Psoas muscle (tissue), 7 donors: ENCODE measurements at regions not wholly inside any gene's neighbourhood (a gene's known extent, or its start where the extent isn't known, plus 50 kb on each side); places are given as distances from the start of the nearest gene placed in this dataset.

Source experiments
- ATAC-seq, 4 donors: fragments of 200-7000 bp; cut with Tn5 transposase; one replicate each; pipeline ENCODE4 v1.9.1; 2020; ENCODE audit warnings: moderate library complexity in 3 of 4, mild to moderate bottlenecking in 2 of 4
- DNase-seq, 2 donors: peaks; one replicate each; pipeline ENCODE4 v3.0.0-alpha.2; 2020
- H3K27ac ChIP-seq: fragments of 200-600 bp; one replicate; pipeline ENCODE4 v1.8.0; 2022
- H3K27me3 ChIP-seq, 3 donors: fragments of 200-600 bp in 1 of 3; one replicate each; pipeline versions ENCODE4 v1.6.1 to v1.8.0; 2013 to 2022; ENCODE audit warnings: low read length in 2 of 3, mild to moderate bottlenecking in 2 of 3, moderate library complexity in 1 of 3; ENCODE audit not compliant: insufficient read depth in 3 of 3
- H3K36me3 ChIP-seq, 2 donors: fragments of 200-600 bp in 1 of 2; one replicate each; pipeline versions ENCODE4 v1.6.1 to v1.8.0; 2013 to 2022; ENCODE audit warnings: low read depth in 1 of 2, mild to moderate bottlenecking in 1 of 2, moderate library complexity in 1 of 2; ENCODE audit not compliant: insufficient read depth in 1 of 2
- H3K4me1 ChIP-seq: fragments of 200-600 bp; one replicate; pipeline ENCODE4 v1.8.0; 2022
- H3K4me3 ChIP-seq: fragments of 200-600 bp; one replicate; pipeline ENCODE4 v1.8.0; 2022; ENCODE audit warnings: mild to moderate bottlenecking
- H3K9me3 ChIP-seq: fragments of 200-600 bp; one replicate; pipeline ENCODE4 v1.8.0; 2022
- WGBS, 3 donors: extraction: QIAGEN DNeasy Blood & Tissue Kit; methylation state at CpG; one replicate each; pipeline versions ENCODE4 v1.1.6 to v1.1.7; 2013; 5-methylcytosine and 5-hydroxymethylcytosine counted together
- intact Hi-C, 2 donors: fragments of 100-400 bp; cut with DNase I; formaldehyde crosslinking; loops; one replicate each; pipeline versions ENCODE4 v1.11.0 to v1.14.2; 2022
- TF ChIP-seq, protein P1 (sequence below): fragments of 200-600 bp; IDR thresholded peaks from one replicate; pipeline ENCODE4 v1.8.0; 2022; ENCODE audit warnings: antibody characterized with exemption
- donor health status: healthy with polysubstance abuse.
- donor health status: DM: no; HTN: no; CAD: no; lungs with moderate emphysema.
- donor health status: Bipolar disorder and iron deficiency.
- donor health status: healthy.
- donor health status: DM: yes; HTN: yes; CAD: no.
- donor health status: DM: no; HTN: no; CAD: no.
- donor health status: DM: yes; HTN: yes; CAD: no.

DNA sequence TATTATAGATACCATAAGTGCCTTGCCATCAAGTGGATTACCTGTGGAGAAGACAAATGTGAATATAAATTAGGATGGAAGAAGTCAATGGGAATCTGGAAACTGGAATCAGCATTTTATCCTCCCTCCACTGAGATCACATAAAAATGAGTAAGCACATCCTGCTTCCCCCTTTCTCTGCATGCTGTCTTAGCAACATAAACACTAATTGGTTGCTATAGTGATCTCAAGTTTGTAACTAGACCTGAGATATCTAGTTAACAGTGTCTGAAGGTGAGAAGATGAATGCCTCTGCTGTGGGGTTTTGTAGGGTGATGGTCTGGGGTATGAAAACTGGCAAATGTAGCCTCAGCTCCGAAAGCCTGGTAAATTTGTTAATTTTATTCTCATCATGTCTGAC is 1357.5 kb upstream of the CELF4 start:
- 57 to 68% (median 67%) methylated on average over 1 of the region's 1 CpG for WGBS, 3 donors
- Histone ChIP-seq H3K9me3 (no peaks in the 10 kb centered on the region), H3K36me3 (no peaks in the 10 kb centered on the region), H3K4me3 (no peak overlapping the region), H3K4me1 (no peaks in the 10 kb centered on the region), H3K27me3 (no peaks in the 10 kb centered on the region), H3K27ac (no peak overlapping the region)
- ATAC-seq = no peak
- intact Hi-C loops = no loop called here
- DNase-seq = no peak
- TF ChIP-seq, protein P1, sequence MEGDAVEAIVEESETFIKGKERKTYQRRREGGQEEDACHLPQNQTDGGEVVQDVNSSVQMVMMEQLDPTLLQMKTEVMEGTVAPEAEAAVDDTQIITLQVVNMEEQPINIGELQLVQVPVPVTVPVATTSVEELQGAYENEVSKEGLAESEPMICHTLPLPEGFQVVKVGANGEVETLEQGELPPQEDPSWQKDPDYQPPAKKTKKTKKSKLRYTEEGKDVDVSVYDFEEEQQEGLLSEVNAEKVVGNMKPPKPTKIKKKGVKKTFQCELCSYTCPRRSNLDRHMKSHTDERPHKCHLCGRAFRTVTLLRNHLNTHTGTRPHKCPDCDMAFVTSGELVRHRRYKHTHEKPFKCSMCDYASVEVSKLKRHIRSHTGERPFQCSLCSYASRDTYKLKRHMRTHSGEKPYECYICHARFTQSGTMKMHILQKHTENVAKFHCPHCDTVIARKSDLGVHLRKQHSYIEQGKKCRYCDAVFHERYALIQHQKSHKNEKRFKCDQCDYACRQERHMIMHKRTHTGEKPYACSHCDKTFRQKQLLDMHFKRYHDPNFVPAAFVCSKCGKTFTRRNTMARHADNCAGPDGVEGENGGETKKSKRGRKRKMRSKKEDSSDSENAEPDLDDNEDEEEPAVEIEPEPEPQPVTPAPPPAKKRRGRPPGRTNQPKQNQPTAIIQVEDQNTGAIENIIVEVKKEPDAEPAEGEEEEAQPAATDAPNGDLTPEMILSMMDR = no peak

DNA sequence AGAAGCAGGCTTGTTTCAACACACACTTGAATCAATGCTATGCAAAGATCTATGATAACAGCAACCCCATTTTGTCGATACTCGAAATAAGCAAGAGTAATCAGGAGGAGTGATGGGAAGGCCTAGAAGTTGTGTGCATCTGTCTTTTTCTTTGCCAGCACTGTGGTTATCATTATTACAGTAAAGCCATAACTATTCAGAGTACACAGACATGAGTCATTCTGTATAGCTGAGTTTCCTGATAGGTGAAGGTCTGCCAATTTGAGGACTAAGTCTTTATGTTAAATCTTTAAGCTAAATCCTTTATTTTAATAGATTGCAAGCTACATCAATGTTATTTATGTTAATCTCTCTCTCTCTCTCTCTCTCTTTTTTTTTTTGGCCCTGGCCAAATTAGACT is 1344.4 kb upstream of the CELF4 start:
- H3K4me1 ChIP-seq = no peaks in the 10 kb centered on the region
- 89 to 93% (median 93%) methylated on average over 2 of the region's 2 CpGs for WGBS, 3 donors
- no peaks in the 10 kb centered on the region for H3K9me3 ChIP-seq
- H3K36me3 ChIP-seq = no peaks in the 10 kb centered on the region
- ATAC-seq (no peak), DNase-seq (no peak)
- H3K4me3 ChIP-seq = no peak overlapping the region
- intact Hi-C loops = no loop called here
- H3K27ac ChIP-seq = no peak overlapping the region
- H3K27me3 ChIP-seq = no peaks in the 10 kb centered on the region
- TF ChIP-seq, protein P1 = no peak

DNA sequence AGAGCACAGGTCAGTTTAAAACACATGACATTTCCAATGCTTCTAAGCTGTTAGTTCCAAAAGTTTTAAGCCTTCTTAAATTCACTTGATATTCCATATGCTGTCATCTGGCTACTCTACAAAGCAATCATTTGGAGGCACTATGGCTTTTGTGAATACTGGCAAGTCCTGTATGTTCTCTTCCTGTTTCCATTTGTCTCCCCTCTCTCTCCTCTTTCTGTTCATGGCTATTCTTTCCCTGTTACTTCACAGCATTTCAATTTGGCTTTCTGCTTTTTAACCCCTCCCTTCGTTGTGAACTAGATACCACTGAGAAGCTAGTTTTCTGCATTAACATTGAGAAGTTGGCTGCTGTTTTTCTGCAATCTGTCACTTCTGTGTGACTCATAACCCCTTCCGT is 1337.2 kb upstream of the CELF4 start:
- no peaks in the 10 kb centered on the region for H3K9me3 ChIP-seq
- intact Hi-C loops = no loop called here
- H3K27ac ChIP-seq = no peak overlapping the region
- no peaks in the 10 kb centered on the region for H3K4me1 ChIP-seq
- no peaks in the 10 kb centered on the region for H3K36me3 ChIP-seq
- no peak for DNase-seq
- WGBS, 3 donors = 39 to 44% (median 44%) methylated on average over 2 of the region's 2 CpGs
- H3K27me3 ChIP-seq = no peaks in the 10 kb centered on the region
- H3K4me3 ChIP-seq = no peak overlapping the region
- TF ChIP-seq, protein P1 = no peak
- ATAC-seq = no peak

DNA sequence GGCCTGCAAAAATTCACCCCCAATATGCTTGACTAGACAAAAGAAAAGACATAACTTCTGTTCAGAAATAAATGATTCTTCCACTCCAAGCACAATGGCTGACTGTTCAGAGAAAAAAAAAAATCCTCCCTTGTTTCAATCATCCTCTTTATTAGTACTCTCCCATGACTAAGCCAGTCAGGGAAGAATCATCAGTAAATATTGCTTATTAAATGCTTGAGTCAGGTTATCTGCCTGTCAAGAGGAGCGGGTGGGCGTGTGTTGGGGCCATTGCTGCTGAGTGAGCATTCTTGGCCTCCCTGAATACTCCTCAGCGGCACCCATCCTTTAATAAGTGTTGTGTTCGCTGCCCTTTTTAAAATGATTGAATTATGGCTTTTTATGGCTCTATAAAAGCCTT is 1334.8 kb upstream of the CELF4 start:
- H3K4me1 ChIP-seq = no peaks in the 10 kb centered on the region
- intact Hi-C loops = no loop called here
- H3K4me3 ChIP-seq = no peak overlapping the region
- ATAC-seq (no peak), DNase-seq (no peak)
- no peak overlapping the region for H3K27ac ChIP-seq
- no peaks in the 10 kb centered on the region for H3K27me3 ChIP-seq
- no peaks in the 10 kb centered on the region for H3K36me3 ChIP-seq
- TF ChIP-seq, protein P1 = no peak
- 48 to 72% (median 72%) methylated on average over 4 of the region's 4 CpGs for WGBS, 3 donors
- H3K9me3 ChIP-seq = no peaks in the 10 kb centered on the region

DNA sequence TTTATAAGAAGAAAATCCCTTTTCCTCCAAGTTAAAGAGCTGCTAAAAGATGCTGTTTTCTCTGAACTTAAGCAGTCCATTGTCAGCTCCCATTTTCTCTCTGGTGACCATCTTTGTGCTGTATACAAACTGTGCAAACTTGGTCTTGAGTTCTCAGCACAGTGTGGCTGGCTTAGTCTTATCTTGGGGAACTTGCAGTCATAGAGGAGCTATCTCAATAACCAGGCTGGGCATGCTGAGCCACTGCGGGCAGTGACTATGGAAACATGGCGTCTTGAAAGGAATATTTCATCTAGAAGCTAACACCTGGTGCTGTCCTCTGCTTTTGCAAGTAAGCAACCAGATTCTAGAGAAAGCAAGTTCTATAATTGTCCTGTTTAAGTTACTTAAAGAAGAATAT is 1334.4 kb upstream of the CELF4 start:
- intact Hi-C loops = no loop called here
- Histone ChIP-seq H3K4me1 (no peaks in the 10 kb centered on the region), H3K9me3 (no peaks in the 10 kb centered on the region), H3K36me3 (no peaks in the 10 kb centered on the region), H3K27ac (no peak overlapping the region), H3K4me3 (no peak overlapping the region), H3K27me3 (no peaks in the 10 kb centered on the region)
- ATAC-seq (no peak), DNase-seq (no peak)
- 92 to 97% (median 92%) methylated on average over 2 of the region's 2 CpGs for WGBS, 3 donors
- TF ChIP-seq, protein P1 = no peak
